Activated CD8-positive, alpha-beta memory T cell treated with anti-CD3 and anti-CD28 coated beads, Interleukin-2, amount 50 U/mL, for 1 hour (primary cell): ENCODE measurements at regions not wholly inside any gene's neighbourhood (a gene's known extent, or its start where the extent isn't known, plus 50 kb on each side); places are given as distances from the start of the nearest gene placed in this dataset.
A peak's percentile ranks its signal among the peaks of the same experiment; 100 is the strongest.
"Not testable (repeated sequence)": the region's sequence is repeated elsewhere in the genome, so short reads cannot be mapped to it uniquely, and the experiment has no call there.

ENCODE experiments used
- DNase-seq: peaks from one replicate; pipeline ENCODE4 v3.0.0-alpha.2; 2020; ENCODE audit errors: extremely low read depth

GRCh38 chr12:70008944-70009343, 183.9 kb downstream of the MYRFL start:
- no peak for DNase-seq

- DNase-seq: no peak
Observed at GRCh38 chr12:70011353-70011752, 186.3 kb downstream of the MYRFL start.

- DNase-seq: not testable (repeated sequence)
Observed at GRCh38 chr12:70013016-70013415, 188.0 kb downstream of the MYRFL start.

- DNase-seq: no peak
Observed at GRCh38 chr12:70028515-70028914, 203.5 kb downstream of the MYRFL start.

GRCh38 chr12:70028918-70029317, 203.9 kb downstream of the MYRFL start:
- DNase-seq: no peak

GRCh38 chr12:70031046-70031445, 206.0 kb downstream of the MYRFL start:
- no peak for DNase-seq

- DNase-seq: no peak
Observed at GRCh38 chr12:70032076-70032475, 207.0 kb downstream of the MYRFL start.

GRCh38 chr12:70033310-70033709, 208.3 kb downstream of the MYRFL start:
- DNase-seq: no peak

- no peak for DNase-seq
Observed at GRCh38 chr12:70040141-70040540, 203.1 kb upstream of the CNOT2 start.

- no peak for DNase-seq
Observed at GRCh38 chr12:70042675-70043074, 200.6 kb upstream of the CNOT2 start.

GRCh38 chr12:70043490-70044138, 199.6 kb upstream of the CNOT2 start:
- DNase-seq: no peak

GRCh38 chr12:70044167-70044566, 199.1 kb upstream of the CNOT2 start:
- DNase-seq: no peak

GRCh38 chr12:70045036-70045435, 198.2 kb upstream of the CNOT2 start:
- no peak for DNase-seq

- DNase-seq: no peak
Observed at GRCh38 chr12:70045514-70045913, 197.7 kb upstream of the CNOT2 start.

GRCh38 chr12:70048521-70049250, 194.5 kb upstream of the CNOT2 start:
- DNase-seq: no peak

GRCh38 chr12:70049596-70050360, 193.5 kb upstream of the CNOT2 start:
- DNase-seq: peak; percentile 0

GRCh38 chr12:70052476-70052875, 190.8 kb upstream of the CNOT2 start:
- no peak for DNase-seq

GRCh38 chr12:70052931-70053497, 190.2 kb upstream of the CNOT2 start:
- no peak for DNase-seq

GRCh38 chr12:70059373-70059772, 183.9 kb upstream of the CNOT2 start:
- DNase-seq: no peak

GRCh38 chr12:70060634-70061033, 182.6 kb upstream of the CNOT2 start:
- DNase-seq: no peak

GRCh38 chr12:70068743-70069142, 174.5 kb upstream of the CNOT2 start:
- DNase-seq: no peak
